WTC11 (cell line): ENCODE measurements at regions not wholly inside any gene's neighbourhood (a gene's known extent, or its start where the extent isn't known, plus 50 kb on each side); places are given as distances from the start of the nearest gene placed in this dataset.

Experiments used
- ATAC-seq: fragments of 200-7000 bp; cut with Tn5 transposase; 2 replicates; pipeline ENCODE4 v1.10.0; 2021; ENCODE audit warnings: mild to moderate bottlenecking, moderate library complexity
- CTCF ChIA-PET: fragments of 300-600 bp; sonication (Branson Sonifier 250); formaldehyde crosslinking; loops from one replicate; lab custom pipeline; 2021; ENCODE audit warnings: antibody characterized with exemption; lab: Charles Lee
- POLR2A ChIA-PET: fragments of 350-600 bp; sonication (Branson Sonifier 250); formaldehyde crosslinking; loops from one replicate; lab custom pipeline; 2021; ENCODE audit warnings: antibody characterized with exemption; lab: Charles Lee
- DNase-seq: peaks from one replicate; pipeline ENCODE4 v3.0.0; 2021; ENCODE audit warnings: low spot score
- H3K27ac Mint-ChIP-seq: 2 replicates; pipeline ENCODE4 v1.8.0; 2021; ENCODE audit warnings: mixed read lengths
- H3K27me3 Mint-ChIP-seq: 2 replicates; pipeline ENCODE4 v1.8.0; 2021; ENCODE audit warnings: low read depth, mild to moderate bottlenecking, moderate library complexity, mixed read lengths
- H3K36me3 Mint-ChIP-seq: 2 replicates; pipeline ENCODE4 v1.8.0; 2021; ENCODE audit warnings: mixed read lengths
- H3K4me1 Mint-ChIP-seq: 2 replicates; pipeline ENCODE4 v1.8.0; 2022; ENCODE audit warnings: mixed read lengths
- H3K4me3 Mint-ChIP-seq: 2 replicates; pipeline ENCODE4 v1.8.0; 2021; ENCODE audit warnings: mild to moderate bottlenecking, moderate library complexity, mixed read lengths
- H3K9me3 Mint-ChIP-seq: 2 replicates; pipeline ENCODE4 v1.8.0; 2021; ENCODE audit warnings: mixed read lengths
- ATF1 ChIP-seq: sonication (generic); formaldehyde crosslinking; IDR thresholded peaks from 2 replicates; pipeline ENCODE4 v1.8.1; 2023; ENCODE audit warnings: mild to moderate bottlenecking, moderate library complexity, missing genetic modification reagents
- ATF6 ChIP-seq: sonication (generic); formaldehyde crosslinking; IDR thresholded peaks from 2 replicates; pipeline ENCODE4 v1.8.1; 2023; ENCODE audit warnings: mild to moderate bottlenecking, missing genetic modification reagents
- CDX4 ChIP-seq: fragments of 250-450 bp; sonication (Bioruptor Pico); IDR thresholded peaks from 2 replicates; pipeline ENCODE4 v1.9.0; 2021; ENCODE audit warnings: moderate library complexity, mild to moderate bottlenecking, inconsistent platforms, borderline replicate concordance
- ELF4 ChIP-seq: sonication (generic); formaldehyde crosslinking; IDR thresholded peaks from 2 replicates; pipeline ENCODE4 v1.8.1; 2022; ENCODE audit warnings: low read depth, mild to moderate bottlenecking, moderate library complexity, missing genetic modification reagents
- EMX1 ChIP-seq: fragments of 250-450 bp; sonication (Bioruptor Pico); IDR thresholded peaks from 2 replicates; pipeline ENCODE4 v1.8.0; 2021; ENCODE audit warnings: mild to moderate bottlenecking
- ETV6 ChIP-seq: sonication (generic); formaldehyde crosslinking; IDR thresholded peaks from 2 replicates; pipeline ENCODE4 v1.8.1; 2022; ENCODE audit warnings: mild to moderate bottlenecking, missing genetic modification reagents
- FOXJ3 ChIP-seq: sonication (generic); formaldehyde crosslinking; IDR thresholded peaks from 2 replicates; pipeline ENCODE4 v1.9.0; 2021; ENCODE audit warnings: missing genetic modification reagents, mild to moderate bottlenecking, borderline replicate concordance
- FOXK1 ChIP-seq: sonication (generic); formaldehyde crosslinking; IDR thresholded peaks from 2 replicates; pipeline ENCODE4 v1.8.0; 2022; ENCODE audit warnings: mild to moderate bottlenecking, moderate library complexity, missing genetic modification reagents
- HMGA2 ChIP-seq: fragments of 250-450 bp; sonication (Bioruptor Pico); IDR thresholded peaks from 2 replicates; pipeline ENCODE4 v1.4.0; 2021; ENCODE audit warnings: mild to moderate bottlenecking, moderate library complexity
- IRF1 ChIP-seq: sonication (generic); formaldehyde crosslinking; IDR thresholded peaks from 2 replicates; pipeline ENCODE4 v1.8.0; 2023; ENCODE audit warnings: missing genetic modification reagents
- JAZF1 ChIP-seq: fragments of 250-450 bp; sonication (Bioruptor Pico); IDR thresholded peaks from 2 replicates; pipeline ENCODE4 v1.9.0; 2021; ENCODE audit warnings: moderate library complexity, mild to moderate bottlenecking, inconsistent platforms
- KAT7 ChIP-seq: sonication (generic); formaldehyde crosslinking; IDR thresholded peaks from 2 replicates; pipeline ENCODE4 v1.8.1; 2023; ENCODE audit warnings: missing genetic modification reagents, mild to moderate bottlenecking, borderline replicate concordance
- MAX ChIP-seq: sonication (generic); formaldehyde crosslinking; IDR thresholded peaks from 2 replicates; pipeline ENCODE4 v1.8.0; 2022; ENCODE audit warnings: mild to moderate bottlenecking, missing genetic modification reagents
- MLX ChIP-seq: sonication (generic); formaldehyde crosslinking; IDR thresholded peaks from 2 replicates; pipeline ENCODE4 v1.8.1; 2023; ENCODE audit warnings: mild to moderate bottlenecking, missing genetic modification reagents, moderate library complexity
- MYBL2 ChIP-seq: sonication (generic); formaldehyde crosslinking; IDR thresholded peaks from 2 replicates; pipeline ENCODE4 v1.8.1; 2023; ENCODE audit warnings: mild to moderate bottlenecking, moderate library complexity, missing genetic modification reagents
- NFE2L1 ChIP-seq: sonication (generic); formaldehyde crosslinking; IDR thresholded peaks from 2 replicates; pipeline ENCODE4 v1.8.1; 2023; ENCODE audit warnings: missing genetic modification reagents
- NFYB ChIP-seq: sonication (generic); formaldehyde crosslinking; conservative IDR thresholded peaks from 2 replicates; pipeline ENCODE4 v1.8.0; 2022; ENCODE audit warnings: low read depth, missing genetic modification reagents
- RELA ChIP-seq: sonication (generic); formaldehyde crosslinking; IDR thresholded peaks from 2 replicates; pipeline ENCODE4 v1.8.1; 2022; ENCODE audit warnings: missing genetic modification reagents, mild to moderate bottlenecking, borderline replicate concordance
- RORB ChIP-seq: fragments of 250-450 bp; sonication (Bioruptor Pico); IDR thresholded peaks from 2 replicates; pipeline ENCODE4 v1.9.0; 2021; ENCODE audit warnings: mild to moderate bottlenecking
- SMAD3 ChIP-seq: sonication (generic); formaldehyde crosslinking; IDR thresholded peaks from 2 replicates; pipeline ENCODE4 v1.8.0; 2022; ENCODE audit warnings: missing genetic modification reagents, mild to moderate bottlenecking, borderline replicate concordance
- SP1 ChIP-seq: sonication (generic); formaldehyde crosslinking; conservative IDR thresholded peaks from 2 replicates; pipeline ENCODE4 v1.8.1; 2022; ENCODE audit warnings: missing genetic modification reagents
- TP53 ChIP-seq: sonication (generic); formaldehyde crosslinking; IDR thresholded peaks from 2 replicates; pipeline ENCODE4 v1.8.1; 2023; ENCODE audit warnings: mild to moderate bottlenecking, missing genetic modification reagents
- USF2 ChIP-seq: sonication (generic); formaldehyde crosslinking; IDR thresholded peaks from 2 replicates; pipeline ENCODE4 v1.8.1; 2023; ENCODE audit warnings: mild to moderate bottlenecking, missing genetic modification reagents, moderate library complexity
- ZNF219 ChIP-seq: sonication (generic); formaldehyde crosslinking; IDR thresholded peaks from 2 replicates; pipeline ENCODE4 v1.8.0; 2023; ENCODE audit warnings: missing genetic modification reagents, mild to moderate bottlenecking, borderline replicate concordance
- ZNF263 ChIP-seq: sonication (generic); formaldehyde crosslinking; IDR thresholded peaks from 2 replicates; pipeline ENCODE4 v1.8.1; 2022; ENCODE audit warnings: low read depth, mild to moderate bottlenecking, moderate library complexity, missing genetic modification reagents
- ZNF671 ChIP-seq: fragments of 250-450 bp; sonication (Bioruptor Pico); IDR thresholded peaks from 2 replicates; pipeline ENCODE4 v1.8.0; 2021; ENCODE audit warnings: mild to moderate bottlenecking

GRCh38 chr3:74763830-74764229, 149.4 kb upstream of the CNTN3 start (continued):
- TF ChIP-seq MLX (CRISPR knock-in tag), result no peak
- TF ChIP-seq NFYB (CRISPR knock-in tag), result no peak
- TF ChIP-seq EMX1 (CRISPR knock-in tag), result no peak
- no peak for TF ChIP-seq FOXK1 (CRISPR knock-in tag)
- no peak for TF ChIP-seq ATF1 (CRISPR knock-in tag)
- TF ChIP-seq SMAD3, result no peak

GRCh38 chr3:74756674-74757073, 142.2 kb upstream of the CNTN3 start:
- Mint-ChIP-seq H3K9me3 (no peaks in the 10 kb centered on the region), H3K4me3 (no peak overlapping the region), H3K27me3 (no peaks in the 10 kb centered on the region), H3K27ac (no peak overlapping the region), H3K4me1 (no peaks in the 10 kb centered on the region), H3K36me3 (no peaks in the 10 kb centered on the region)
- TF ChIP-seq FOXJ3 (CRISPR knock-in tag), result no peak
- TF ChIP-seq USF2 (CRISPR knock-in tag), result no peak
- no peak for TF ChIP-seq RELA (CRISPR knock-in tag)
- TF ChIP-seq SP1 (CRISPR knock-in tag), result no peak
- DNase-seq (no peak), ATAC-seq (peak; percentile 39; the same call in 1 of the 2 replicates)
- ChIA-PET POLR2A (no interaction called here), CTCF (no interaction called here)

- H3K27me3 Mint-ChIP-seq, result no peaks in the 10 kb centered on the region
- ATAC-seq (no peak), DNase-seq (no peak)
- H3K4me1 Mint-ChIP-seq, result no peaks in the 10 kb centered on the region
- TF ChIP-seq NFE2L1 (no peak), ETV6 (CRISPR knock-in tag) (no peak), CDX4 (no peak), MAX (CRISPR knock-in tag) (no peak), FOXJ3 (CRISPR knock-in tag) (no peak), HMGA2 (no peak), ATF1 (CRISPR knock-in tag) (no peak), SMAD3 (no peak), ZNF263 (CRISPR knock-in tag) (no peak), RORB (no peak), ELF4 (no peak), EMX1 (CRISPR knock-in tag) (no peak), ZNF219 (CRISPR knock-in tag) (no peak), TP53 (CRISPR knock-in tag) (no peak)
- ChIA-PET POLR2A (no interaction called here), CTCF (no interaction called here)
- no peaks in the 10 kb centered on the region for H3K9me3 Mint-ChIP-seq
- H3K4me3 Mint-ChIP-seq, result no peak overlapping the region
- H3K36me3 Mint-ChIP-seq, result no peaks in the 10 kb centered on the region
- no peak overlapping the region for H3K27ac Mint-ChIP-seq
Observed at GRCh38 chr3:74752290-74752689, 137.8 kb upstream of the CNTN3 start.

GRCh38 chr3:74751775-74752174, 137.3 kb upstream of the CNTN3 start:
- Mint-ChIP-seq H3K27me3 (no peaks in the 10 kb centered on the region), H3K4me3 (no peak overlapping the region), H3K9me3 (no peaks in the 10 kb centered on the region), H3K27ac (no peak overlapping the region), H3K36me3 (no peaks in the 10 kb centered on the region), H3K4me1 (no peaks in the 10 kb centered on the region)
- DNase-seq (no peak), ATAC-seq (no peak)
- ChIA-PET CTCF (no interaction called here), POLR2A (no interaction called here)
- TF ChIP-seq ETV6 (CRISPR knock-in tag), result no peak
- TF ChIP-seq KAT7 (CRISPR knock-in tag), result no peak
- no peak for TF ChIP-seq IRF1 (CRISPR knock-in tag)
- no peak for TF ChIP-seq RORB
- TF ChIP-seq ATF6 (CRISPR knock-in tag), result no peak
- no peak for TF ChIP-seq ZNF671 (CRISPR knock-in tag)
- no peak for TF ChIP-seq ZNF219 (CRISPR knock-in tag)
- TF ChIP-seq JAZF1, result no peak
- no peak for TF ChIP-seq MYBL2 (CRISPR knock-in tag)
